ENCODE measurements at regions not wholly inside any gene's neighbourhood (a gene's known extent, or its start where the extent isn't known, plus 50 kb on each side); places are given as distances from the start of the nearest gene placed in this dataset.

GRCh38 chr6:20312606-20313005 lies 89.1 kb upstream of the E2F3 start:
- no peak overlapping the region for H3K27ac ChIP-seq
- no peaks in the 10 kb centered on the region for H3K27me3 ChIP-seq
- no peak for ATAC-seq
- H3K4me3 ChIP-seq = no peak overlapping the region
- H3K36me3 ChIP-seq = no peaks in the 10 kb centered on the region
- no peak for DNase-seq
- no peak for TF ChIP-seq CTCF (IDR thresholded peaks at IDR 0.05)
- intact Hi-C loops (cut with DNase I) = no loop called here
- H3K9me3 ChIP-seq = no peaks in the 10 kb centered on the region
- no peaks in the 10 kb centered on the region for H3K4me1 ChIP-seq

GRCh38 chr6:20313051-20313450 lies 88.6 kb upstream of the E2F3 start:
- no peak overlapping the region for H3K27ac ChIP-seq
- H3K4me1 ChIP-seq = no peaks in the 10 kb centered on the region
- DNase-seq (peak in 1 of 4 donors; percentile 16), ATAC-seq (no peak)
- no peak overlapping the region for H3K4me3 ChIP-seq
- no peaks in the 10 kb centered on the region for H3K27me3 ChIP-seq
- intact Hi-C loops (cut with DNase I) = no loop called here
- H3K9me3 ChIP-seq = no peaks in the 10 kb centered on the region
- no peaks in the 10 kb centered on the region for H3K36me3 ChIP-seq
- no peak for TF ChIP-seq CTCF (IDR thresholded peaks at IDR 0.05)

DNA sequence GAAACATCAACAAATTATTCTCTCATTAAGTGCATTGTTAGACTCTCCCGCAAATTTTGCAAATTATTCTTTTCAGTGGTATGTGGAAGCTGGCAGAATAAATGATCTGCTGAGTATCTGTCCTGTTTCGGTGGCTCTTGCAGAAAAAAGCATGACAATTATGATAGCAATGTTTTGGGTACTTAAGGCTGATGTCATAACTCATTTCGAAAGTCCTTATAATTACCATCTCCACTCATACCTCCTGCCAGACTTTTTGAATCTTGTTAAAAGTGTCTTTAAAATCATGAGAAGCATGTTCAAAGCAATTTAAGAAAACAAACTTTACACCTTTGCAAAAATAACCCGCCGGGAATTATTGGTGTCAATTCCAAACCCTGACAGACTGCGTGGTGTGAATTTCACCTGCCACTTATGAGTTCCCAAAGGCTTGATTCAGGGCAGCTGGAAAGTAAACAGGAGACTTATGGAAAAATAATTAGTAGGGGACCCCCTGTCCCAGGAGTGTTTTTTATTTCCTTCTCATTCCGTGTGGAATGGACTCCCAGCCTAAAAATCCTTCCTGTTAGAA lies 87.6 kb upstream of the E2F3 start:
- Histone ChIP-seq H3K27ac (no peak overlapping the region), H3K4me3 (no peak overlapping the region), H3K36me3 (no peaks in the 10 kb centered on the region), H3K4me1 (no peaks in the 10 kb centered on the region), H3K9me3 (peaks cover 0 to 4% of the 10 kb centered on the region in 2 donors), H3K27me3 (no peaks in the 10 kb centered on the region)
- no peak for TF ChIP-seq CTCF (IDR thresholded peaks at IDR 0.05)
- intact Hi-C loops (cut with DNase I) = no loop called here
- no peak for DNase-seq
- ATAC-seq = peak; percentile 18

DNA sequence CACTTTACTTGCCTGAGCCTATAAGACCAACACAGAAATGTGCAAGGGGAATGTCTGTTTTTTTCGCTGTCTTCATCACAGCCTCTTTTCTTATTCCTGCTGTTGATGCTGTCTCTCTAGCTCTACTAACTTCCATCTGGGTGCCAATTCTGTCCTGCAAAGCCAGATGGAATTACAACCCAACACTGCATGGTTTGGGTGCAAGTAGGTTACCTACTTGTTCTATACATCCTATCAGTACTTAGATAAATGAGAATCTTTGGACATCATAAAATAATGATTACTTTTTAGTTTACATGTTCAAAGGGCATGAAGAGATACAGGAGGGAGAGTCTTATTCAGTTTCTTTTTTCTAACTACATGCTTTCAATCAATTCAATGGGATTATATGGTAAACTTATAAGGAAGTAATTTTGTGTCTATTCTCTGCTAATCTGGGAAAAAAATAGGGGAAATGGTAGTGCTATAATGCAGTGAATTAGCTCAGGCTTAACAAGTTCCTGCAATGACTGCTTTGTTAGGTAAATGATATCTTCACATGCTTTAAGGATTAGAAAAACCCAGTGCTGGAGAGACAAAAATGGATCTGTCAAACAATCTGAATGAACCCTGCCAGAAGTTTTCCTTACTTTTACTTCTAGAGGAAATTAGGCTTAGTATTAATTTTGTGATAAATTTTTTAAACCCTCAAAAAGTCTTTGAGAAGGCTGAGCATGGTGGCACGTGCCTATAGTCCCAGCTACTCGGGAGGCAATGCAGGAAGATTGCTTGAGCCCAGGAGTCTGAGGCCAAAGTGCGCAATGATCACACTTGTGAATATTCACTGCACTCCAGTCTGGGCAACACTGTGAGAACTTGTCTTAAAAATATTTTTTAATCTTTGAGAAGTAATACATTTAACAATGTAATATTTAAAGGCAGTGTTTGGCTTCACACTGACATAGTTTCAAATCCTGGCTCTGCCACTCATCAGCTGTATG lies 86.5 kb upstream of the E2F3 start:
- H3K36me3 ChIP-seq = no peaks in the 10 kb centered on the region
- DNase-seq (no peak), ATAC-seq (no peak)
- no peak for TF ChIP-seq CTCF (IDR thresholded peaks at IDR 0.05)
- no peaks in the 10 kb centered on the region for H3K27me3 ChIP-seq
- H3K27ac ChIP-seq = no peak overlapping the region
- no peaks in the 10 kb centered on the region for H3K4me1 ChIP-seq
- peaks cover 0 to 7% of the 10 kb centered on the region in 2 donors for H3K9me3 ChIP-seq
- intact Hi-C loops (cut with DNase I) = no loop called here
- H3K4me3 ChIP-seq = no peak overlapping the region

- peaks cover 0 to 8% of the 10 kb centered on the region in 2 donors for H3K9me3 ChIP-seq
- no peaks in the 10 kb centered on the region for H3K4me1 ChIP-seq
- H3K36me3 ChIP-seq = no peaks in the 10 kb centered on the region
- no peaks in the 10 kb centered on the region for H3K27me3 ChIP-seq
- no peak overlapping the region for H3K4me3 ChIP-seq
- ATAC-seq (no peak), DNase-seq (no peak)
- intact Hi-C loops (cut with DNase I) = no loop called here
- H3K27ac ChIP-seq = no peak overlapping the region
- no peak for TF ChIP-seq CTCF (IDR thresholded peaks at IDR 0.05)
Measured at GRCh38 chr6:20317430-20317829, 84.2 kb upstream of the E2F3 start.

Data from left lung (tissue), 4 donors.